HG03342 (cell line): ENCODE measurements at regions not wholly inside any gene's neighbourhood (a gene's known extent, or its start where the extent isn't known, plus 50 kb on each side); places are given as distances from the start of the nearest gene placed in this dataset.

Experiments
- ATAC-seq: cut with Tn5 transposase; IDR thresholded peaks from one replicate; pipeline ENCODE4 v1.9.1; 2021; ENCODE audit warnings: mild to moderate bottlenecking, moderate library complexity; ENCODE audit not compliant: unreplicated experiment

GRCh38 chr10:91035650-91036292 lies 114.9 kb upstream of the ANKRD1 start:
- no peak for ATAC-seq

GRCh38 chr10:91036807-91037411 lies 116.0 kb upstream of the ANKRD1 start:
- ATAC-seq, result no peak

GRCh38 chr10:91038971-91039370 lies 118.1 kb upstream of the ANKRD1 start:
- ATAC-seq, result no peak

- no peak for ATAC-seq
These were observed 119.5 kb upstream of the ANKRD1 start for GRCh38 chr10:91040343-91040742.

- no peak for ATAC-seq
These were observed 121.2 kb upstream of the ANKRD1 start for GRCh38 chr10:91042069-91042468.

- no peak for ATAC-seq
These were observed 122.5 kb upstream of the ANKRD1 start for GRCh38 chr10:91043173-91043910.

GRCh38 chr10:91046869-91047268 lies 126.0 kb upstream of the ANKRD1 start:
- no peak for ATAC-seq

GRCh38 chr10:91048380-91048779 lies 127.5 kb upstream of the ANKRD1 start:
- no peak for ATAC-seq

GRCh38 chr10:91049296-91049987 lies 128.6 kb upstream of the ANKRD1 start:
- ATAC-seq, result no peak

- no peak for ATAC-seq
These were observed 129.1 kb upstream of the ANKRD1 start for GRCh38 chr10:91049988-91050360.

GRCh38 chr10:91050371-91051034 lies 129.6 kb upstream of the ANKRD1 start:
- no peak for ATAC-seq

GRCh38 chr10:91051829-91052228 lies 130.9 kb upstream of the ANKRD1 start:
- ATAC-seq, result no peak

GRCh38 chr10:91054325-91054724 lies 133.4 kb upstream of the ANKRD1 start:
- no peak for ATAC-seq

GRCh38 chr10:91061187-91061586 lies 140.3 kb upstream of the ANKRD1 start:
- ATAC-seq, result no peak

- ATAC-seq, result no peak
These were observed 140.7 kb upstream of the ANKRD1 start for GRCh38 chr10:91061608-91062007.

- ATAC-seq, result no peak
These were observed 141.2 kb upstream of the ANKRD1 start for GRCh38 chr10:91062091-91062490.

GRCh38 chr10:91071786-91072185 lies 148.7 kb upstream of the PCGF5 start:
- no peak for ATAC-seq

GRCh38 chr10:91073286-91073979 lies 147.0 kb upstream of the PCGF5 start:
- ATAC-seq, result no peak

GRCh38 chr10:91076991-91077548 lies 143.4 kb upstream of the PCGF5 start:
- ATAC-seq, result no peak

- ATAC-seq, result no peak
These were observed 142.9 kb upstream of the PCGF5 start for GRCh38 chr10:91077549-91078071.
